Activated CD8-positive, alpha-beta T cell treated with anti-CD3 and anti-CD28 coated beads for 36 hours (primary cell): ENCODE measurements at regions not wholly inside any gene's neighbourhood (a gene's known extent, or its start where the extent isn't known, plus 50 kb on each side); places are given as distances from the start of the nearest gene placed in this dataset.

Experiments
- ATAC-seq: fragments of 200-7000 bp; cut with Tn5 transposase; one replicate; pipeline ENCODE4 v1.10.0; 2021; ENCODE audit warnings: mild to moderate bottlenecking, moderate library complexity
- CTCF ChIA-PET: fragments of 350-600 bp; sonication (Branson Sonifier 250); formaldehyde crosslinking; loops from one replicate; lab custom pipeline; 2021; ENCODE audit warnings: antibody characterized with exemption; lab: Charles Lee
- POLR2A ChIA-PET: fragments of 350-600 bp; sonication (Branson Sonifier 250); formaldehyde crosslinking; loops from one replicate; lab custom pipeline; 2021; ENCODE audit warnings: antibody characterized with exemption; lab: Charles Lee
- DNase-seq: peaks from one replicate; pipeline ENCODE4 v3.0.0-alpha.2; 2020
- H3K27ac Mint-ChIP-seq: one replicate; pipeline ENCODE4 v1.8.0; 2021; ENCODE audit warnings: mild to moderate bottlenecking, mixed read lengths
- H3K27me3 Mint-ChIP-seq: one replicate; pipeline ENCODE4 v1.8.0; 2021; ENCODE audit warnings: mixed read lengths
- H3K36me3 Mint-ChIP-seq: one replicate; pipeline ENCODE4 v1.8.0; 2021; ENCODE audit warnings: low read depth, mixed read lengths
- H3K4me1 Mint-ChIP-seq: one replicate; pipeline ENCODE4 v1.8.0; 2021; ENCODE audit warnings: low read depth, mixed read lengths
- H3K4me3 Mint-ChIP-seq: one replicate; pipeline ENCODE4 v1.8.0; 2021; ENCODE audit warnings: mild to moderate bottlenecking, moderate library complexity, mixed read lengths
- H3K9me3 Mint-ChIP-seq: one replicate; pipeline ENCODE4 v1.8.0; 2021; ENCODE audit warnings: mixed read lengths
- CTCF ChIP-seq: fragments of 200-600 bp; IDR thresholded peaks from one replicate; pipeline ENCODE4 v1.8.0; 2022; ENCODE audit warnings: antibody characterized with exemption, mild to moderate bottlenecking
- intact Hi-C: fragments of 100-400 bp; cut with micrococcal nuclease; formaldehyde crosslinking; loops from one replicate; pipeline ENCODE4 v1.10.0; 2022

GRCh38 chr7:23887660-23888059, 177.6 kb downstream of the STK31 start:
- Mint-ChIP-seq H3K27me3 (peaks cover 6% of the 10 kb centered on the region), H3K27ac (no peak overlapping the region), H3K9me3 (peaks cover 2% of the 10 kb centered on the region), H3K36me3 (no peaks in the 10 kb centered on the region), H3K4me3 (no peak overlapping the region), H3K4me1 (no peaks in the 10 kb centered on the region)
- CTCF ChIA-PET = no interaction called here
- ATAC-seq = no peak
- no peak for TF ChIP-seq CTCF
- DNase-seq = no peak
- intact Hi-C loops = no loop called here
- POLR2A ChIA-PET = no interaction called here

- H3K4me1 Mint-ChIP-seq = peaks cover 12% of the 10 kb centered on the region
- intact Hi-C loops = no loop called here
- peaks cover 8% of the 10 kb centered on the region for H3K27me3 Mint-ChIP-seq
- H3K36me3 Mint-ChIP-seq = no peaks in the 10 kb centered on the region
- no peak overlapping the region for H3K27ac Mint-ChIP-seq
- H3K4me3 Mint-ChIP-seq = no peak overlapping the region
- CTCF ChIA-PET = no interaction called here
- H3K9me3 Mint-ChIP-seq = peaks cover 2% of the 10 kb centered on the region
- DNase-seq (no peak), ATAC-seq (no peak)
- POLR2A ChIA-PET = no interaction called here
- TF ChIP-seq CTCF = no peak
These were observed 178.9 kb downstream of the STK31 start for GRCh38 chr7:23888958-23889357.

GRCh38 chr7:23889566-23889965, 179.5 kb downstream of the STK31 start:
- no peak for ATAC-seq
- intact Hi-C loops = no loop called here
- Mint-ChIP-seq H3K27me3 (peaks cover 8% of the 10 kb centered on the region), H3K9me3 (peaks cover 2% of the 10 kb centered on the region), H3K4me1 (peaks cover 18% of the 10 kb centered on the region), H3K27ac (no peak overlapping the region), H3K36me3 (no peaks in the 10 kb centered on the region), H3K4me3 (no peak overlapping the region)
- CTCF ChIA-PET = no interaction called here
- DNase-seq = no peak
- TF ChIP-seq CTCF = no peak
- POLR2A ChIA-PET = no interaction called here

- intact Hi-C loops = no loop called here
- CTCF ChIA-PET = no interaction called here
- H3K27me3 Mint-ChIP-seq = peaks cover 14% of the 10 kb centered on the region
- POLR2A ChIA-PET = no interaction called here
- H3K36me3 Mint-ChIP-seq = no peaks in the 10 kb centered on the region
- H3K9me3 Mint-ChIP-seq = peaks cover 2% of the 10 kb centered on the region
- no peak for TF ChIP-seq CTCF
- no peak for DNase-seq
- H3K27ac Mint-ChIP-seq = no peak overlapping the region
- no peak overlapping the region for H3K4me3 Mint-ChIP-seq
- peaks cover 31% of the 10 kb centered on the region for H3K4me1 Mint-ChIP-seq
- ATAC-seq = no peak
These were observed 182.0 kb downstream of the STK31 start for GRCh38 chr7:23892019-23892418.

GRCh38 chr7:23893176-23893941, 183.3 kb downstream of the STK31 start:
- H3K27ac Mint-ChIP-seq = peak overlapping the region; percentile 6
- no peak overlapping the region for H3K4me3 Mint-ChIP-seq
- no peak for TF ChIP-seq CTCF
- no peaks in the 10 kb centered on the region for H3K36me3 Mint-ChIP-seq
- ChIA-PET CTCF (interaction anchor here (0.7 kb wide), 1 partner anchor 28 kb away, joined by 3 read pairs; no protein-coding TSS in a partner anchor), POLR2A (no interaction called here)
- peaks cover 31% of the 10 kb centered on the region for H3K4me1 Mint-ChIP-seq
- ATAC-seq = no peak
- peaks cover 14% of the 10 kb centered on the region for H3K27me3 Mint-ChIP-seq
- peaks cover 2% of the 10 kb centered on the region for H3K9me3 Mint-ChIP-seq
- DNase-seq = no peak
- intact Hi-C loops = no loop called here
